Caco-2 (cell line): ENCODE measurements at regions not wholly inside any gene's neighbourhood (a gene's known extent, or its start where the extent isn't known, plus 50 kb on each side); places are given as distances from the start of the nearest gene placed in this dataset.

Experiments used
- BruUV-seq: library from RNA; stranded (reverse); fragments of 400-500 nt; replicated peaks from 2 replicates; lab custom pipeline; 2021; lab: Mats Ljungman, UMichigan
- CTCF ChIA-PET: fragments of 300-600 bp; sonication (Branson Sonifier 250); formaldehyde crosslinking; loops from one replicate; lab custom pipeline; 2022; ENCODE audit warnings: antibody characterized with exemption; lab: Charles Lee
- POLR2A ChIA-PET: fragments of 300-600 bp; sonication (Branson Sonifier 250); formaldehyde crosslinking; loops from one replicate; lab custom pipeline; 2022; ENCODE audit warnings: antibody characterized with exemption; lab: Charles Lee
- DNase-seq, 2 experiments: peaks; one replicate each; pipeline versions ENCODE4 v3.0.0 to v3.0.0-alpha.2; 2020 to 2022
- H3K27me3 ChIP-seq: replicated peaks from 2 replicates; pipeline ENCODE4 v1.6.0; 2011; ENCODE audit warnings: low read length; ENCODE audit not compliant: control insufficient read depth, insufficient read depth
- H3K36me3 ChIP-seq: 2 replicates; pipeline ENCODE4 v1.5.1; 2011; ENCODE audit warnings: low read length; ENCODE audit not compliant: control insufficient read depth, insufficient read depth
- H3K4me1 ChIP-seq: fragments of 250-450 bp; sonication (Bioruptor Pico); 2 replicates; pipeline ENCODE4 v1.5.1; 2020; ENCODE audit warnings: mild to moderate bottlenecking
- H3K4me3 ChIP-seq: 2 replicates; pipeline ENCODE4 v1.5.1; 2011; ENCODE audit warnings: low read depth, mild to moderate bottlenecking, control low read depth, low read length
- H3K9me3 ChIP-seq: fragments of 250-450 bp; sonication (Bioruptor Pico); 2 replicates; pipeline ENCODE4 v1.5.1; 2020; ENCODE audit warnings: mild to moderate bottlenecking, moderate library complexity
- H3K27ac Mint-ChIP-seq: one replicate; pipeline ENCODE4 v1.8.0; 2022; ENCODE audit warnings: mixed read lengths; ENCODE audit not compliant: unreplicated experiment
- H3K27me3 Mint-ChIP-seq: one replicate; pipeline ENCODE4 v1.8.0; 2022; ENCODE audit warnings: mixed read lengths; ENCODE audit not compliant: insufficient read depth, unreplicated experiment
- H3K36me3 Mint-ChIP-seq: one replicate; pipeline ENCODE4 v1.8.0; 2022; ENCODE audit warnings: mild to moderate bottlenecking, mixed read lengths; ENCODE audit not compliant: insufficient read depth, unreplicated experiment
- H3K4me1 Mint-ChIP-seq: one replicate; pipeline ENCODE4 v1.8.0; 2022; ENCODE audit warnings: low read depth, mixed read lengths; ENCODE audit not compliant: unreplicated experiment
- H3K4me3 Mint-ChIP-seq: one replicate; pipeline ENCODE4 v1.8.0; 2022; ENCODE audit warnings: mild to moderate bottlenecking, moderate library complexity, mixed read lengths; ENCODE audit not compliant: unreplicated experiment
- H3K9me3 Mint-ChIP-seq: one replicate; pipeline ENCODE4 v1.8.0; 2022; ENCODE audit warnings: mixed read lengths; ENCODE audit not compliant: unreplicated experiment
- CTCF ChIP-seq, 2 experiments: fragments of 200-600 bp in 1 of 2; IDR thresholded peaks; 1 replicate in 1 of 2; 2 replicates in 1 of 2; pipeline versions ENCODE4 v1.5.1 to v1.8.0; 2011 to 2022; ENCODE audit warnings: antibody characterized with exemption in 1 of 2, control low read depth in 1 of 2, inconsistent platforms in 1 of 2, low read depth in 1 of 2, low read length in 1 of 2, mild to moderate bottlenecking in 1 of 2, moderate library complexity in 1 of 2; ENCODE audit not compliant: insufficient read depth in 1 of 2, severe bottlenecking in 1 of 2, unreplicated experiment in 1 of 2
- intact Hi-C: fragments of 100-400 bp; cut with micrococcal nuclease; formaldehyde crosslinking; loops from one replicate; pipeline ENCODE4 v1.10.0; 2022; ENCODE audit not compliant: unreplicated experiment

DNA sequence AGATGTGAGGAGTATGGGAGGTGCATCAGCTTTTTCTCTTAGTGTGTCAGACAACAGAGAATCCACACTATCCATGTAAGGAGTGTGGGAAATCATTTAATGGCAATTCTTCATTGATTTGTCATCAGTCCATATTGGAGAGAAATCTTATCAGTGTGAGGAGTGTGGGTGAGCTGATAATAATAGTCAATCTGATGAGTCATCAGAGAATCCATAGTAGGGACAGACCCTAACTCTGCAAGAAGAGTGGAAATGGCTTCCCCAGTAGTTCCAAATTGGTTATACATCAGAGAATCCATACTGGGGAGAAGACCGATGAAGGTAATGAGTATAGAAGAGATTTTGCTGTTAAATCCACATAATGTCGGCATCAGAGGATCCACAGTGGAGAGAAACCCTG lies 150.5 kb upstream of the THUMPD2 start:
- no peak for DNase-seq
- H3K36me3 ChIP-seq: no peaks in the 10 kb centered on the region
- Mint-ChIP-seq H3K9me3 (no peaks in the 10 kb centered on the region), H3K4me1 (no peaks in the 10 kb centered on the region), H3K36me3 (no peaks in the 10 kb centered on the region), H3K27ac (no peak overlapping the region), H3K27me3 (peaks cover 11% of the 10 kb centered on the region), H3K4me3 (no peak overlapping the region)
- no peaks in the 10 kb centered on the region for H3K9me3 ChIP-seq
- no peak for TF ChIP-seq CTCF (IDR thresholded peaks at IDR 0.05; ENCODE audit: insufficient read depth in 1 of 2, low read depth in 1 of 2, low read length in 1 of 2, severe bottlenecking in 1 of 2, unreplicated experiment in 1 of 2)
- H3K4me1 ChIP-seq: no peaks in the 10 kb centered on the region
- intact Hi-C loops: no loop called here
- CTCF ChIA-PET: no interaction called here
- POLR2A ChIA-PET: no interaction called here
- no peaks in the 10 kb centered on the region for H3K27me3 ChIP-seq
- no TSS peak for BruUV-seq
- H3K4me3 ChIP-seq: no peak overlapping the region

DNA sequence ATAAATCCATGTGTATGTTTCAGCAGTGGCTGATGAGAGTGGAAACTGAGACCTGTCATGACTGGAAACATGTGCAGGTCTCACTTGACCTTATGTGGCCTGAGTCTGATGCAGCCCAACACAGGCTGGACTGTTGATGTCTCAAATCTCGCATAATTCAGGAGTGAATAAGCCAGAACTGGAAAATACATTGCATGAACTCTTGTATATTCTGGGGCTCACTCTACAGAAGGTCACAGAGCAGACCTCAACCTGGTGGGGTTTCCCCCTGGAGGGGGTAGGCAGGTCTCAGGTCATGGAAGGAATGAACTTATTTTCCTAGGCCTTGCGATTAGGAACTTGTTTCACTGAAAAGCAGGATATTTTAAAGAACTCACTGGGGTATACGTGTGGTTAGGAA lies 146.3 kb upstream of the THUMPD2 start:
- DNase-seq: no peak
- no peak overlapping the region for H3K4me3 ChIP-seq
- no peaks in the 10 kb centered on the region for H3K4me1 ChIP-seq
- H3K9me3 Mint-ChIP-seq: no peaks in the 10 kb centered on the region
- no peaks in the 10 kb centered on the region for H3K27me3 ChIP-seq
- peaks cover 11% of the 10 kb centered on the region for H3K27me3 Mint-ChIP-seq
- no peak for TF ChIP-seq CTCF (IDR thresholded peaks at IDR 0.05; ENCODE audit: insufficient read depth in 1 of 2, low read depth in 1 of 2, low read length in 1 of 2, severe bottlenecking in 1 of 2, unreplicated experiment in 1 of 2)
- H3K36me3 ChIP-seq: no peaks in the 10 kb centered on the region
- CTCF ChIA-PET: no interaction called here
- H3K9me3 ChIP-seq: no peaks in the 10 kb centered on the region
- POLR2A ChIA-PET: no interaction called here
- H3K4me3 Mint-ChIP-seq: no peak overlapping the region
- H3K4me1 Mint-ChIP-seq: no peaks in the 10 kb centered on the region
- BruUV-seq: no TSS peak
- H3K27ac Mint-ChIP-seq: no peak overlapping the region
- intact Hi-C loops: no loop called here
- no peaks in the 10 kb centered on the region for H3K36me3 Mint-ChIP-seq

- POLR2A ChIA-PET: no interaction called here
- H3K4me1 Mint-ChIP-seq: no peaks in the 10 kb centered on the region
- no peak overlapping the region for H3K4me3 ChIP-seq
- H3K27ac Mint-ChIP-seq: no peak overlapping the region
- CTCF ChIA-PET: no interaction called here
- no peak for TF ChIP-seq CTCF (IDR thresholded peaks at IDR 0.05; ENCODE audit: insufficient read depth in 1 of 2, low read depth in 1 of 2, low read length in 1 of 2, severe bottlenecking in 1 of 2, unreplicated experiment in 1 of 2)
- no peaks in the 10 kb centered on the region for H3K36me3 Mint-ChIP-seq
- H3K9me3 Mint-ChIP-seq: no peaks in the 10 kb centered on the region
- H3K9me3 ChIP-seq: no peaks in the 10 kb centered on the region
- peaks cover 6% of the 10 kb centered on the region for H3K27me3 Mint-ChIP-seq
- no peak for DNase-seq
- H3K4me1 ChIP-seq: no peaks in the 10 kb centered on the region
- intact Hi-C loops: no loop called here
- H3K4me3 Mint-ChIP-seq: no peak overlapping the region
- H3K27me3 ChIP-seq: no peaks in the 10 kb centered on the region
- H3K36me3 ChIP-seq: no peaks in the 10 kb centered on the region
- BruUV-seq: no TSS peak
Measured at GRCh38 chr2:39923455-39923854, 144.4 kb upstream of the THUMPD2 start.
